GM18951 (cell line): ENCODE measurements at regions not wholly inside any gene's neighbourhood (a gene's known extent, or its start where the extent isn't known, plus 50 kb on each side); places are given as distances from the start of the nearest gene placed in this dataset.

Experiments
- POLR2A ChIP-seq: IDR thresholded peaks from 4 replicates; pipeline ENCODE4 v1.6.1; 2011; ENCODE audit warnings: mild to moderate bottlenecking; ENCODE audit not compliant: insufficient read length, insufficient read depth; ENCODE audit errors: extremely low read depth
- in situ Hi-C: fragments of 300-500 bp; cut with MboI; formaldehyde crosslinking; loops from one replicate; pipeline ENCODE4 v1.12.0; 2022; ENCODE audit warnings: low sequenced_read_pairs, mixed read lengths, inconsistent platforms; ENCODE audit not compliant: unreplicated experiment

GRCh38 chr6:14912226-14912625, 333.6 kb upstream of the JARID2 start:
- in situ Hi-C loops: no loop called here
- TF ChIP-seq POLR2A: no peak

- in situ Hi-C loops: no loop called here
- TF ChIP-seq POLR2A: no peak
Measured at GRCh38 chr6:14912706-14913105, 333.2 kb upstream of the JARID2 start.

GRCh38 chr6:14913931-14914330, 331.9 kb upstream of the JARID2 start:
- in situ Hi-C loops: no loop called here
- TF ChIP-seq POLR2A: no peak

GRCh38 chr6:14915888-14916832, 329.7 kb upstream of the JARID2 start:
- no peak for TF ChIP-seq POLR2A
- in situ Hi-C loops: no loop called here

- TF ChIP-seq POLR2A: no peak
- in situ Hi-C loops: no loop called here
Measured at GRCh38 chr6:14917109-14917910, 328.6 kb upstream of the JARID2 start.

GRCh38 chr6:14918200-14918907, 327.5 kb upstream of the JARID2 start:
- no peak for TF ChIP-seq POLR2A
- in situ Hi-C loops: no loop called here

GRCh38 chr6:14919038-14919670, 326.7 kb upstream of the JARID2 start:
- in situ Hi-C loops: no loop called here
- TF ChIP-seq POLR2A: no peak

GRCh38 chr6:14920276-14920675, 325.6 kb upstream of the JARID2 start:
- in situ Hi-C loops: no loop called here
- TF ChIP-seq POLR2A: no peak

GRCh38 chr6:14921170-14921569, 324.7 kb upstream of the JARID2 start:
- in situ Hi-C loops: no loop called here
- TF ChIP-seq POLR2A: no peak

- no peak for TF ChIP-seq POLR2A
- in situ Hi-C loops: no loop called here
Measured at GRCh38 chr6:14921878-14922671, 323.8 kb upstream of the JARID2 start.

- TF ChIP-seq POLR2A: no peak
- in situ Hi-C loops: no loop called here
Measured at GRCh38 chr6:14922706-14923460, 323.0 kb upstream of the JARID2 start.
